C1 segment of cervical spinal cord (tissue), 14 donors: ENCODE measurements at regions not wholly inside any gene's neighbourhood (a gene's known extent, or its start where the extent isn't known, plus 50 kb on each side); places are given as distances from the start of the nearest gene placed in this dataset.
A peak's percentile ranks its signal among the peaks of the same experiment; 100 is the strongest.

ENCODE experiments used
- DNase-seq, 14 donors: peaks; one replicate each; lab custom pipeline; 2025; lab: John Stamatoyannopoulos, UW

- no peak for DNase-seq
Observed at GRCh38 chr4:3818371-3818770, 52.2 kb downstream of the ADRA2C start.

GRCh38 chr4:3819210-3819919 lies 53.2 kb downstream of the ADRA2C start:
- no peak for DNase-seq

DNA sequence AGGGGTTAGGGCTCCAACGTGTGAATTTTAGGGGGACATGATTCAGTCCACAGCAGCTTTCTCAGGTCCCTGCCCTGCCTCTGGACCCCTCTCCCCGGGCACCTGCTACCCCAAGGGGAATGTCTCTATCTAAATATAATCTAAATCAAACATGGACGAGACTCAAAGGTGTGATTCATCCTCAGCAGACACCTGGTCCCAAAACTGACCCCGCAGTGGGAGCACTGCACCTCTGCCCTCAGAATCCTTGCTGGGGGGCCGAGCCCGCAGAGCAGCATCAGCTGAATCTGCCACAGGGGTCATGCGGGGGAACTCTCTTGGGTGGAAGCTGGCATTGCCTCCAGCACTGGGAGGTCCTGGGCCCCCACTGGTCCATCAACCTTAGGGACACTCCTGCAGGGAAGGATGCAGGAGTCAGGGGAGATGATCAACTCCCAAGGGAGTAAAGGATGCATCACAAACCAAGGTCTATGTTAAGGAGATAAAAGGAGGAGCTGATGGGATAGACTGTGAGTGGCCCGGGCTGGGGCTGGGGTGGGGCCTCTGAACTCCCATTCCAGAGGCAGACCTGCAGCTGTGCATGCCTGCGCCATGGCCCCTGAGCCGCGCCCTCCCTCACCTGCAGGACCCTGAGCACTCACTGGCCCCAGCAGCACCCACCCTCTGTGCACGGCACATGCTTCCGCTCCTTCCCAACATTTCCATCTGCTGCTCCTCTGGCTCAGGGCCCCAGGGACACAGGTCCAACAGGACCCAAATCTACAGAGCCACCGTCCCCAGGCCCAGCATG lies 54.0 kb downstream of the ADRA2C start:
- DNase-seq: no peak

DNA sequence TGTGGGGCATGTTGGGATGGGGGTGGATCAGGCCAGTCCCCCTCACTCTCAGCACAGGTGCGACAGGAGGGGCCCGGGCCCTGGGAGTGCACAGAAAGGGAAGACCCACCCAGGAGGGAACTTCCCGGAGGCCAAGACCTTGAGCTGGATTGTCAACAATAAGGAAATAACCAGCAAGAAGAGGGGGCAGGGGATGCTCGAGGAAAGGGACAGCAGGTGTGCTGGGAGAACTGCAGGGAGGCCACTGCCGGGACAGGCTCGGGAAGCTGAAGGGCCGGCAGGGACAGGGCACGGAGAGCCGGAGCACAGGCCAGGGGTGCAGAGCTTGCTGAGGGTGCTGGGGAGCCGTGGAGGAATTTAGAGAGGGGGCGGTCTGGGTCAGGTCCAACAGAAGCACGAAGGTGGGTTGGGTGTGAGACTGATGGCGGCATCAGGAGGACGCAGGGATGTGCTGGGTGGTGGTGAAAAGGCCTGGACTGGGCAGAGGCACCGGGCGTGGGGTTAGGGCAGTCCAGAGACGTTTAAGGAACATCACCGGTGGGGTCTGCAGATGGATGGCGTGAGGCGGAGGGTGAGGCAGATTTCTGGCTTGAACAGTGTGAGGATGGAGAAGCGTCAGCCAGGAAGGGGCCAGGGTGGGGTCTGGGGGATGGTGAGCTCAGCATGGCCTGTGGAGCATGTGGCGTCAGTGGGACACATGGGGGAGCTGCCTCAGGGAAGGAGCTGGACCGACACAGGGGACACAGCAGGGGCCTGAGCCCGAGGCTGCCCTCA lies 54.8 kb downstream of the ADRA2C start:
- no peak for DNase-seq

- no peak for DNase-seq
Observed at GRCh38 chr4:3821580-3822229, 55.5 kb downstream of the ADRA2C start.

DNA sequence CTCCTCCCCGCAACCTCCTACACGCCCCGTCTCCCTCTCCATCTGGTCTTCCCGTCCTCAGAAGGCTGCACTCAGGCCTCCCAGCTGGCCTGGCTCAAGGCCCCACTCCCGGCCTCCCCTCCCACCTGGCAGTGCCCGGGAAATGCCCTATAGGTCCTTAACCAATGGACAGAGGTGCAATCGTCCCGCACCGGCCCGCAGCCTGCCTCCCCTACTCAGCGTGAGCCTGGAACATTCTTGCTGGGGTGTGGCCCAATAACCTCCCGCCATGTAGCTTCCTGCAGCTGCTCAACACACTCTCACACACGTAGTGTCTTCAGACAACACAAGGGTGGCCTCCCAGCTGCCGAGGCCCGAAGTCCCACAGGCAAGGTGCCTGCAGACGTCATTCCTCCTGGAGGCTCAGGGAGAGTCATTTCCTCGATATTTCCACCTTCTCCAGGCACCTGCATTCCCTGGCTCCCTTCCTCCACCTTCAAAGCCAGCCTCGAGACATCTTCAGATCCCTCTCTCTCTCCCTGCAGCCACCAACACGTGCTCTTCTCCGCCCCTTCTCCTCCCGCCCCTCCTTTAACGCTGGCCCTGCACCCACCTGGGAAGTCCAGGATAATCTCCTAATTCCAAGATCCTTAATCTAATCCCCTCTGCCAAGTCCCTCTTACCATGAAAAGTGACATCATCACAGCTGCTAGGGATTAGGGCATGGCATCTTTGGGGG lies 56.2 kb downstream of the ADRA2C start:
- DNase-seq: no peak

GRCh38 chr4:3823496-3824341 lies 57.5 kb downstream of the ADRA2C start:
- DNase-seq: no peak

DNA sequence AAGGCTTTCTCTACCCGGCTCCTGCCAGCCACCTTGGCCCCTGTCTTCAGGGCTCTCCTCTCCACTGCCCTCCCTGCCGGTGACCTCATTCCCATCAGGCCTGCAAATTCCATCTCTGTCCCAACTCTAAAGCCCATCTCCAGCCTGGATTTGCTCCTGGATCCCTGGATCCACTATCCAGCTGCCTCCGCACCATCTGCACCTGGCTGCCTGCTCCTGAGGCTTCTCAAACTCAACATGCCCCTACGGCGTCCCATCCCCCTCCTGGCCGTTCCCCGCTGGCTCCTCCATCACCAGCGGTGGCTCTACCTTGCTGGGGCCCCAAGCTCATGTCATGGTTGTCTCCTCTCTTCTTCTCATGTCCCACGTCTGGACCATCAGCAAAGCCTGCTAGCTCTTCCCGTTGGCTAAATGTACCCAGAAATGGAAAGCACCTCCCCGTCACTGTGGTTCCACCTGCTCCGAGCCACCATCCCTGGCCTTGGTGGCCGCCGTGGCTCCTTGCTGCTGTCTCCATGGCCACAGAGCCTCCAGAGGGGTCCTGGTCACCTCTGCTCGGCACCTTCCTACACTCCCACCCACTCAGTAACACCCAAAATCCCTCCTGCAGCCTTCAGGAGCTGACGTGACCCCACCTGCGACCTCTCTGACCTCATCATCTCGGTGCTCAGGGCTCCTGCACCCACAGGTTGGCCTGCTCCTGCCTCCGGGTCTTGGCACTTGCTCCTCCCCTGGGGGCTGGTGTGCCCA lies 58.5 kb downstream of the ADRA2C start:
- no peak for DNase-seq

GRCh38 chr4:3825530-3825929 lies 59.3 kb downstream of the ADRA2C start:
- no peak for DNase-seq

- no peak for DNase-seq
Observed at GRCh38 chr4:3826247-3827172, 60.3 kb downstream of the ADRA2C start.

DNA sequence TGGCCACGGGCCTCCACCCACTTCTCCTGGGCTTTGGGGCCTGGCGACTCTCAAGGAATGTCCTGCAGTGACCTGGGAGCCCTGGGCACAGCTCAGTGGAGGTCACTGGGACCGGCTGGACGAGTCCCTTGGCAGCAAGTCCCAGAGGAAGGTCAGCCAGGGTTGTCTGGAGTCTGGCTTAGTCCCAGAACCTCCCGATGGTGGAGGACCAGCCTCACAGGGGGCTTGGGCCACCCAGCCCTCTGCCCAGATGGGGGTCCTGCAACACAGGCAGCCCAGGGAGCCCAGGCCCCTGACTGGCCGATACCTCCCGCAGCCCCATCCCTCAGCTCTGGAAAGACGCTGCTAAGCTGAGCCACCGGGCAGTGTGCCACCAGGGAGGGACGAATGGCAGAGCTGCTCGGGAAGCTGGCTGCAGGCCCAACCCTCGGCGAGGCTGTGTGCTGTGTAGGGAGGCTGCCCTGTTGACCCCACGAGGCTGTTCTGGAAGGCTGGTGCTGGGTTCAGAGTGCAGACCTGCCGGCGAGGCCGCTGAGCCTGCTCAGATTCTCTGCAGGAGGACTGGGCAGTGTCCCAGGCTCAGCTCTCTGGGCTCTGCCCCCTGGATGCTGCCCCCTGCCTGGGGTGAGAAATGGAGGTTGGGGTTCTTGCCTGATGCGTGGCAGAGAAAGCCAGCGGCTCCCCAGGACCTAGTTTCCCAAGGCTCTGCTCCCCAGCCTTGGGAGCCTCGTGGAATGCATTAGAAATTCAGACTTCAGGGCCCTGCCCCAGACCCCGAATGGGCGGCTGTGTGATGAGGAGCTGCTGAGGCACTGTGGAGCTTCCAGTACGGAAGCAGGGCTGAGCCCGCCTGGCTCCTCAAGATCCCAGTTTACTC lies 61.7 kb downstream of the ADRA2C start:
- DNase-seq: peak in 11 of 14 donors; percentile 13 to 78 (median 45)

GRCh38 chr4:3828546-3828945 lies 62.4 kb downstream of the ADRA2C start:
- no peak for DNase-seq

DNA sequence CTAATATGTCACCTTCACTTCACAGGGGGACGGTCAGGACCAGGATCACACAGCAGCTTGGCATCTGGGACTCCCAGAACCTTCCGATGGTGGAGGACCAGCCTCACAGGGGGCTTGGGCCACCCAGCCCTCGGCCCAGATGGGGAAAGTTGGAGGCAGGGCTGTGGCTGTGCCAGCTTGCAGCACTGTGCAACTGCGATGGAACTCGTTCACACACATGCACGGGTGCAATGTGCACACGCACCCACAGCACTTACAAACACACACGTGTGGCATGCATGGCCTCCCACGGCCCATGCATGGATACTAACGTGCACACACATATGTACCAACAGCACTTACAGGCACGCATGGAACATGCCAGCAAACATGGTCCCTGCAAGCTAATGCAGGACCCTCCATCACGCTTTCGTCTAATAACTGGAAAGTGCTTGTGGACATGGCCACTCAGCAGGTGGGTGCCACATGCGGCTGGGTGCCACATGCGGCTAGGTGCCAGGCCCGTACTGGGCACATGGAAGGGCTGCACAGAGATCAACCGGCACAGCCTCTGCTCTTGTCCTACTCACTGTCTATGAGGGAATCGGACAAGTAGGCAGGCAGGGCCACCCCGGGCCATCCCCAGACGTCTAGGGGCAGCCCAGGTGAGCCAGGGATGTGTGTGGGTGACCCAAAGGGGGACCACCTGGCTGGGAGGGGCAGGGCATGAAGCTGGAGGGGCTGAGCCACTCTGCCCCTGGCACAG lies 63.2 kb downstream of the ADRA2C start:
- DNase-seq: no peak

DNA sequence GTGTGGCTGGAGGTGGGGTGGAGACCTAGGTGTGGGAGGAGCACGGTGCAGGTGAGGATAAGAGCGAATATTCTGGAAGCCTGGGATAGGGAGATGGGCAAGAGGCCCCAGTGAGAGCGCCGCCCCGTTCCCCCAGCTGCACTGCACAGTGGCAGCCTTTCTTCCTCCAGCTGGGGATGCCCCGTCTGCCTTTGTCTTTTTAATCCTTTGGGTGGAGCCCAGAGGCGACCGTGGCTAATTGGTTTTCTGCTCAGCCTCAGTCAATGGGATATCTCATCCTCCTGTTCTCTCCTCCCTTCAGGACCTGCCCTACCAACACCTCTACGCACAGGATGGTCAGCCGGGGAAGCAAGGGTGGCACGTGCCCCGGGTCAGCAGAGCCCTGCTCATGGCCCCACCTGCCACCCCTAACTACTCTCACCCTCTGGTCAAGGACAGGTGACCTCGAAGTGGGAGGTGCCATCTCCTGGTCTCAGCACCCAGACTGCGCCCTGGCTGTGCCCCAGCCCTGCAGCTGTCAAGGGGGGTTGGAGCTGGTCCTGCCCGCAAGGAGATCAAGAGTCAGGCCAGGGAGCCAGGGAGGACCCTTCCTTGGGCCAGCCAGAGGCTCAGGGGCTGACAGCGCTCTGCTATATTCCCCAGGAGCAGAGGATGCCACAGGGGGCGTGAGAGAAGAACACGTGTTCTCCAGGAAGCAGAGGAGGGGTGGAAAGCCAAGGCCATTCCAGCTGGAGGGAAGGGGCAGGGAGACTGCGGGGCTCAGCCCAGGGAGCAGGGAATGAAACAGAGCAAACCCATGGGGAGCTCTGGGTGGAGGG lies 64.0 kb downstream of the ADRA2C start:
- DNase-seq: no peak

DNA sequence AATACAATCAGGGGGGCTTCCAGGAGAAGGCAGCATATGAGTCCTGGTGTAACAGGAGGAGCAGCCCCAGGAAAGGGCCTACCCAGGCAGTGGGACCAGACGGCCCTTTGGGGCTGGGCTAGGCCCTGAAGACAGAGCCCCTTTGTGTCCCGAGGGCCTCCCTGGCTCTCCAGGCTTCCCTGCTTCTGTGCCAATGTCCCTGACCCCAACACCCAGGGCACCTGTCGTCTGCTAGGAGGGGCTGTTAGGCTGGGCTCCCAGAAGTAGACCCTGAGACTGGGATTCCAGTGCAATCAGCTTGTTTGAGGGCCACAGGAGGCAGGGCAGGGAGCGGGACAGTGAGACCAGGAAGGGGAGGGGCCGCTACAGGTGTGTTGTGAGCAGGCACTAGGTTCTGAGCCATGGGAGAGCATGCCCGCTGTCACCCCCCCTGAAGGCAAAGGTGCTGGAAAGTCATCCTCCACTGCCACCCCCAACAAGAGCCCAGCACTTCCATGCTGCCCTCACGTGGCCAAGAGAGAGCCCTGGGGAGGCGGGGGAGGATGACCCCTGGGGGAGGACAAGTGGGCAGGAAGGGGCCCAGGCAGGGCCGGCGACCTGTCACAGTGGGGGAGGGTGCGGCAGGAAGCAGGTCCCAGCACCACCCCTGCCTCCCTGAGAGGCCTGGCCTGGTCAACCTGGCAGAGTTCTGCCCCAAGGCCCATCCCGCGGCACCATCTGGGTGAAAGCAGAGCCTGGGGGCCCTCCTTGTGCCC lies 64.8 kb downstream of the ADRA2C start:
- no peak for DNase-seq
